ENCODE measurements at regions not wholly inside any gene's neighbourhood (a gene's known extent, or its start where the extent isn't known, plus 50 kb on each side); places are given as distances from the start of the nearest gene placed in this dataset.

DNA sequence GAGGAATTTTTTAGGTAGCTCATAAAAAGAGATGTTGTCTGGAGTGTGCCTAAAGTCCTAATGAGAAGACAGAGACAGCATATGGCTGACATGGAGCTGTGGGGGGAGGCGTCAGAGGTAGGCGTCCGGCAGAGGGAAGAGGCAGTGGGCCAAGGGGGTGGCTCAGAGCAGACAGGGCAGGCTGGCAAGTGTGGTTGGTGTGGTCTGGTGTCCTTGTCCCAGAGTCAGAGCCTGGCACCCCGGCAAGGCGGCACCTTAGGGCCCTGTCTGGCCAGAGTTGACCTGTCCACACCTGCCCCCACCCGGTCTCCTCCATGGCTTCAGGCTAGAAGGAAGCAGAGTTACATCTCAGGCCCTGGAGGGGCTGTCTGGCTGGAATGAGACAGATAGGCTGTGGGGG, 220.3 kb upstream of the ZNF32 start:
- TF ChIP-seq, protein P1, sequence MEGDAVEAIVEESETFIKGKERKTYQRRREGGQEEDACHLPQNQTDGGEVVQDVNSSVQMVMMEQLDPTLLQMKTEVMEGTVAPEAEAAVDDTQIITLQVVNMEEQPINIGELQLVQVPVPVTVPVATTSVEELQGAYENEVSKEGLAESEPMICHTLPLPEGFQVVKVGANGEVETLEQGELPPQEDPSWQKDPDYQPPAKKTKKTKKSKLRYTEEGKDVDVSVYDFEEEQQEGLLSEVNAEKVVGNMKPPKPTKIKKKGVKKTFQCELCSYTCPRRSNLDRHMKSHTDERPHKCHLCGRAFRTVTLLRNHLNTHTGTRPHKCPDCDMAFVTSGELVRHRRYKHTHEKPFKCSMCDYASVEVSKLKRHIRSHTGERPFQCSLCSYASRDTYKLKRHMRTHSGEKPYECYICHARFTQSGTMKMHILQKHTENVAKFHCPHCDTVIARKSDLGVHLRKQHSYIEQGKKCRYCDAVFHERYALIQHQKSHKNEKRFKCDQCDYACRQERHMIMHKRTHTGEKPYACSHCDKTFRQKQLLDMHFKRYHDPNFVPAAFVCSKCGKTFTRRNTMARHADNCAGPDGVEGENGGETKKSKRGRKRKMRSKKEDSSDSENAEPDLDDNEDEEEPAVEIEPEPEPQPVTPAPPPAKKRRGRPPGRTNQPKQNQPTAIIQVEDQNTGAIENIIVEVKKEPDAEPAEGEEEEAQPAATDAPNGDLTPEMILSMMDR (IDR thresholded peaks at IDR 0.05), result no peak
- no peaks in the 10 kb centered on the region for H3K36me3 Mint-ChIP-seq
- H3K27ac ChIP-seq (ENCODE audit: low read length), result no peak overlapping the region

DNA sequence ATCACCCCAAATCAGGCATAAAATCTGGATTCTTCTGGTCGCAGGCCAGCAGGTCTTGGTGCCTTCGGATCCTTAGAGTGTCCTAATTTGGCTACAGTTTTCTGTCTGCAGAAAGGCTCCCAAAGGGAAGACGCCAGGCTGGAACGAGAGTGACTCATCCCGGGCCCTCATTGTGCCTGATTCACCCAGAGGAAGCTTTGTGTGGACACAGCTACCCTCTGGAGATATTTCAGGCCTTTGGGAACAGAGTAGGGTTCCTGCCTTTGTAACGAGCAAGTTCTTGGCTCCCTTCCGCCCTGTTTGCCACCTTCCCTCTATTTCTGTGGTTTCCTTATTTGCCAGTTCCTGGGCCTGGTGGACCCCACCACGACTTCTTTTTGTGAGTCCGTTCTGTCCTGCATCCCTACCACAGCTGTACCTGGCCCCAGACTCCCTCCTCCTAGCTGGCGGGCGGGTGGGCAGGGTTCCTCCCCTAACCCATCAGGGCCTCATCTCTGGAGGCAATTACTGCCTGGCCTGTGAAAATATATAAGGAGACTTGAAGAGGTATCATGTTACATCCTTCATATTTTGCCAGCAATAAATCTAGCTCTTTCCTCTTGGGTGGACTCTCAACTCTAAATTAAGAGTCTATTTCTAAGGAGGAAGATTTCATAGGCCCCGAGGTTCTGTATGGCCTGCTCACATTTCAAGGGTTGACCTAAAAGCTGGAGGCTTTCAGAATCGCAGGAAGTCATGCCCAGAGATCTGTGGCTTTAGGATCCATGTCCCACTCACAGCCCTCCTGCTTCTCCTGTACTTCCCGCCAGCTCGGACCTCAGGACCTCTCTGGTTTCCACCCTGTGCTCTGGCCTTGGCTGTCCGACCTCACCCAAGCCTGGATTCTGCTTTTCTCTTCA, 219.2 kb upstream of the ZNF32 start:
- Mint-ChIP-seq H3K9me3 (no peaks in the 10 kb centered on the region), H3K27ac (no peak overlapping the region), H3K27me3 (ENCODE audit: low read depth in 2 of 2) (peaks cover 11 to 14% of the 10 kb centered on the region in 2 donors), H3K36me3 (no peaks in the 10 kb centered on the region), H3K4me1 (no peaks in the 10 kb centered on the region), H3K4me3 (no peak overlapping the region)
- no peak for ATAC-seq
- no peaks in the 10 kb centered on the region for H3K4me1 ChIP-seq (ENCODE audit: control insufficient read depth, insufficient read depth, low read length)
- H3K4me3 ChIP-seq (ENCODE audit: low read length), result no peak overlapping the region
- intact Hi-C loops (cut with micrococcal nuclease), result no loop called here
- TF ChIP-seq, protein P1 (IDR thresholded peaks at IDR 0.05), result no peak
- DNase-seq, result no peak
- WGBS (ENCODE audit: insufficient coverage), result 89% methylated on average over 14 of the region's 16 CpGs
- no peaks in the 10 kb centered on the region for H3K9me3 ChIP-seq (ENCODE audit: control insufficient read depth, insufficient read depth, low read length)
- H3K36me3 ChIP-seq (ENCODE audit: control insufficient read depth, insufficient read depth, low read length), result no peaks in the 10 kb centered on the region
- no peak overlapping the region for H3K27ac ChIP-seq (ENCODE audit: low read length)
- H3K27me3 ChIP-seq (ENCODE audit: control insufficient read depth, insufficient read depth, low read length), result no peaks in the 10 kb centered on the region

More for the DNA sequence above, 220.3 kb upstream of the ZNF32 start:
- no peaks in the 10 kb centered on the region for H3K4me1 ChIP-seq (ENCODE audit: control insufficient read depth, insufficient read depth, low read length)
- ATAC-seq, result no peak
- Mint-ChIP-seq H3K4me3 (no peak overlapping the region), H3K27ac (peak overlapping the region in 1 of 2 donors; percentile 51), H3K27me3 (ENCODE audit: low read depth in 2 of 2) (peaks cover 16 to 19% of the 10 kb centered on the region in 2 donors), H3K4me1 (no peaks in the 10 kb centered on the region), H3K9me3 (no peaks in the 10 kb centered on the region)
- no peaks in the 10 kb centered on the region for H3K36me3 ChIP-seq (ENCODE audit: control insufficient read depth, insufficient read depth, low read length)
- intact Hi-C loops (cut with micrococcal nuclease), result no loop called here
- H3K9me3 ChIP-seq (ENCODE audit: control insufficient read depth, insufficient read depth, low read length), result no peaks in the 10 kb centered on the region
- H3K4me3 ChIP-seq (ENCODE audit: low read length), result no peak overlapping the region
- 99% methylated on average over 6 of the region's 6 CpGs for WGBS (ENCODE audit: insufficient coverage)
- H3K27me3 ChIP-seq (ENCODE audit: control insufficient read depth, insufficient read depth, low read length), result no peaks in the 10 kb centered on the region
- no peak for DNase-seq

DNA sequence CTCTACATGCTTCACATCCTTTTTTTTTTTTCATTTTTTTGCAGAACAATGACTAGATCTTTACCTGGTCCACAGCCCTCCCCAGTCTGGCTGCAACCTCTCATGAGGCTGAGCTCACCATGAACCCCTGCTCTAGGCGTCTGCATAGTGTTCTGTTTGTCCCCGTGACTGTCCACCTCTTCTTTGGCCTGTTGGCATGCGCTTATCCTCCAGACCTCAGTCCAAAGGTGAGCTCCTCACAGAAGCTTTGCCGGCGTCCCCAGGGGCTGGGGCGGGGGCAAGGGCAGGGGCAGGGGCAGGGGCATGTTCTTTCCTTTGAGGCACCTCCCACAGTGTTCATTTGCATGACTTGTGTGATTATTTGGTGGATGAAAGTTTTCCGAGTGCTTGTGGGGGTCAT, 218.4 kb upstream of the ZNF32 start:
- ATAC-seq (no peak), DNase-seq (no peak)
- Histone ChIP-seq H3K27ac (ENCODE audit: low read length) (no peak overlapping the region), H3K4me1 (ENCODE audit: control insufficient read depth, insufficient read depth, low read length) (no peaks in the 10 kb centered on the region), H3K27me3 (ENCODE audit: control insufficient read depth, insufficient read depth, low read length) (no peaks in the 10 kb centered on the region), H3K4me3 (ENCODE audit: low read length) (no peak overlapping the region), H3K9me3 (ENCODE audit: control insufficient read depth, insufficient read depth, low read length) (no peaks in the 10 kb centered on the region), H3K36me3 (ENCODE audit: control insufficient read depth, insufficient read depth, low read length) (no peaks in the 10 kb centered on the region)
- no peaks in the 10 kb centered on the region for H3K36me3 Mint-ChIP-seq
- H3K4me3 Mint-ChIP-seq, result no peak overlapping the region
- TF ChIP-seq, protein P1 (IDR thresholded peaks at IDR 0.05), result no peak
- 92% methylated on average over 7 of the region's 7 CpGs for WGBS (ENCODE audit: insufficient coverage)
- intact Hi-C loops (cut with micrococcal nuclease), result no loop called here
- H3K27ac Mint-ChIP-seq, result no peak overlapping the region
- H3K27me3 Mint-ChIP-seq (ENCODE audit: low read depth in 2 of 2), result peaks cover 9 to 14% of the 10 kb centered on the region in 2 donors
- no peaks in the 10 kb centered on the region for H3K4me1 Mint-ChIP-seq
- H3K9me3 Mint-ChIP-seq, result no peaks in the 10 kb centered on the region
